Right hindlimb (tissue), 1 donor: ENCODE measurements at regions not wholly inside any gene's neighbourhood (a gene's known extent, or its start where the extent isn't known, plus 50 kb on each side); places are given as distances from the start of the nearest gene placed in this dataset.

Experiments used
- DNase-seq: peaks from one replicate; pipeline ENCODE4 v3.0.0-alpha.2; 2018

GRCh38 chr2:152961351-152961750 lies 242.9 kb downstream of the ARL6IP6 start:
- DNase-seq: no peak

GRCh38 chr2:152950126-152950525 lies 231.7 kb downstream of the ARL6IP6 start:
- DNase-seq: no peak

GRCh38 chr2:152944099-152944498 lies 225.7 kb downstream of the ARL6IP6 start:
- no peak for DNase-seq

GRCh38 chr2:152942940-152943440 lies 224.6 kb downstream of the ARL6IP6 start:
- no peak for DNase-seq

- DNase-seq: no peak
Measured at GRCh38 chr2:152930501-152930900, 212.1 kb downstream of the ARL6IP6 start.

- no peak for DNase-seq
Measured at GRCh38 chr2:152929628-152930027, 211.2 kb downstream of the ARL6IP6 start.

GRCh38 chr2:152925547-152926448 lies 207.4 kb downstream of the ARL6IP6 start:
- peak; percentile 28 for DNase-seq

GRCh38 chr2:152924722-152925121 lies 206.3 kb downstream of the ARL6IP6 start:
- no peak for DNase-seq

GRCh38 chr2:152924219-152924618 lies 205.8 kb downstream of the ARL6IP6 start:
- DNase-seq: no peak

- DNase-seq: no peak
Measured at GRCh38 chr2:152920846-152921245, 202.4 kb downstream of the ARL6IP6 start.

GRCh38 chr2:152910970-152911369 lies 192.6 kb downstream of the ARL6IP6 start:
- no peak for DNase-seq

GRCh38 chr2:152907046-152907445 lies 188.6 kb downstream of the ARL6IP6 start:
- no peak for DNase-seq

GRCh38 chr2:152894051-152894450 lies 175.6 kb downstream of the ARL6IP6 start:
- no peak for DNase-seq

GRCh38 chr2:152890736-152891135 lies 172.3 kb downstream of the ARL6IP6 start:
- DNase-seq: no peak

GRCh38 chr2:152883951-152884487 lies 165.6 kb downstream of the ARL6IP6 start:
- DNase-seq: no peak

GRCh38 chr2:152881527-152881926 lies 163.1 kb downstream of the ARL6IP6 start:
- DNase-seq: no peak

- no peak for DNase-seq
Measured at GRCh38 chr2:152879275-152879674, 160.9 kb downstream of the ARL6IP6 start.

GRCh38 chr2:152875701-152876695 lies 157.6 kb downstream of the ARL6IP6 start:
- no peak for DNase-seq

- DNase-seq: no peak
Measured at GRCh38 chr2:152874955-152875354, 156.5 kb downstream of the ARL6IP6 start.

GRCh38 chr2:152870239-152870638 lies 151.8 kb downstream of the ARL6IP6 start:
- DNase-seq: no peak

- DNase-seq: no peak
Measured at GRCh38 chr2:152867397-152867796, 149.0 kb downstream of the ARL6IP6 start.

- no peak for DNase-seq
Measured at GRCh38 chr2:152864601-152865149, 146.3 kb downstream of the ARL6IP6 start.

GRCh38 chr2:152863826-152864225 lies 145.4 kb downstream of the ARL6IP6 start:
- no peak for DNase-seq
